Ishikawa (cell line): ENCODE measurements at regions not wholly inside any gene's neighbourhood (a gene's known extent, or its start where the extent isn't known, plus 50 kb on each side); places are given as distances from the start of the nearest gene placed in this dataset.

Experiments used
- CREB1 ChIP-seq: IDR thresholded peaks from 2 replicates; pipeline ENCODE4 v1.6.1; 2012; ENCODE audit warnings: low read depth
- EGR1 ChIP-seq: IDR thresholded peaks from 2 replicates; pipeline ENCODE4 v1.6.1; 2012
- EP300 ChIP-seq: IDR thresholded peaks from 2 replicates; pipeline ENCODE4 v1.6.1; 2012; ENCODE audit warnings: borderline replicate concordance
- FOXM1 ChIP-seq: IDR thresholded peaks from 2 replicates; pipeline ENCODE4 v1.6.1; 2012; ENCODE audit warnings: low read depth, borderline replicate concordance
- MAX ChIP-seq: IDR thresholded peaks from 2 replicates; pipeline ENCODE4 v1.6.1; 2012
- REST ChIP-seq: IDR thresholded peaks from 2 replicates; pipeline ENCODE4 v1.6.1; 2012; ENCODE audit warnings: low read depth, mild to moderate bottlenecking

- no peak for TF ChIP-seq FOXM1
- no peak for TF ChIP-seq REST
- TF ChIP-seq EGR1, result no peak
- TF ChIP-seq CREB1, result no peak
- no peak for TF ChIP-seq EP300
- no peak for TF ChIP-seq MAX
These were observed 384.6 kb upstream of the CD180 start for GRCh38 chr5:67581203-67581602.
